Spleen (tissue), 11 donors: ENCODE measurements at regions not wholly inside any gene's neighbourhood (a gene's known extent, or its start where the extent isn't known, plus 50 kb on each side); places are given as distances from the start of the nearest gene placed in this dataset.

Experiments used
- DNase-seq: peaks from one replicate; pipeline ENCODE4 v3.0.0-alpha.2; 2020
- H3K27ac ChIP-seq, 8 donors: fragments of 200-600 bp; sonication (generic) in 7 of 8; 1 replicate in 4 of 8; 2 replicates in 4 of 8; pipeline versions ENCODE4 v1.5.0 to v1.8.0; 2016 to 2021; ENCODE audit warnings: inconsistent platforms in 4 of 8, mild to moderate bottlenecking in 4 of 8, moderate library complexity in 1 of 8
- H3K27me3 ChIP-seq, 7 donors: fragments of 200-600 bp; sonication (generic) in 6 of 7; replicated peaks in 1 of 7; 1 replicate in 4 of 7; 2 replicates in 3 of 7; pipeline versions ENCODE4 v1.5.0 to v1.8.0; 2016 to 2021; ENCODE audit warnings: inconsistent platforms in 3 of 7, mild to moderate bottlenecking in 1 of 7
- H3K36me3 ChIP-seq, 6 donors: fragments of 200-600 bp; sonication (generic) in 5 of 6; 1 replicate in 4 of 6; 2 replicates in 2 of 6; pipeline versions ENCODE4 v1.5.0 to v1.8.0; 2016 to 2021; ENCODE audit warnings: inconsistent platforms in 2 of 6
- H3K4me1 ChIP-seq, 6 donors: fragments of 200-600 bp; sonication (generic) in 5 of 6; 1 replicate in 3 of 6; 2 replicates in 3 of 6; pipeline versions ENCODE4 v1.5.0 to v1.8.0; 2016 to 2021; ENCODE audit warnings: inconsistent platforms in 3 of 6
- H3K4me3 ChIP-seq, 8 donors: fragments of 200-600 bp; sonication (generic) in 7 of 8; 1 replicate in 4 of 8; 2 replicates in 4 of 8; pipeline versions ENCODE4 v1.5.0 to v1.8.0; 2016 to 2021; ENCODE audit warnings: inconsistent platforms in 4 of 8, mild to moderate bottlenecking in 4 of 8, moderate library complexity in 2 of 8
- H3K9me3 ChIP-seq, 8 donors: fragments of 200-600 bp; sonication (generic) in 7 of 8; 1 replicate in 4 of 8; 2 replicates in 4 of 8; pipeline versions ENCODE4 v1.5.0 to v1.8.0; 2016 to 2021; ENCODE audit warnings: inconsistent platforms in 4 of 8
- POLR2A ChIP-seq, 3 donors: fragments of 450-650 bp; IDR thresholded peaks; one replicate each; pipeline ENCODE4 v1.5.1; 2017; ENCODE audit warnings: antibody characterized with exemption in 3 of 3, mild to moderate bottlenecking in 1 of 3
- POLR2AphosphoS5 ChIP-seq, 3 donors: sonication (generic); formaldehyde crosslinking; IDR thresholded peaks; one replicate each; pipeline ENCODE4 v1.5.1; 2017; ENCODE audit warnings: antibody characterized with exemption in 3 of 3
- WGBS, 5 donors: extraction: QIAGEN DNeasy Blood & Tissue Kit in 3 of 5; methylation state at CpG; one replicate each; pipeline versions ENCODE4 v1.1.5 to v1.1.7; 2013 to 2018; 5-methylcytosine and 5-hydroxymethylcytosine counted together
- intact Hi-C: fragments of 100-400 bp; cut with DNase I; formaldehyde crosslinking; loops from one replicate; pipeline ENCODE4 v1.15.0; 2023; ENCODE audit warnings: low total_unique reads
- TF ChIP-seq, protein P1 (sequence below), 11 experiments: fragments of 200-600 bp in 7 of 11; fragments of 450-650 bp in 4 of 11; sonication (generic) in 4 of 11; IDR thresholded peaks in 8 of 11; conservative IDR thresholded peaks in 3 of 11; 1 replicate in 7 of 11; 2 replicates in 4 of 11; pipeline versions ENCODE4 v1.4.0 to v1.8.0; 2016 to 2021; ENCODE audit warnings: antibody characterized with exemption in 11 of 11, inconsistent platforms in 4 of 11, mild to moderate bottlenecking in 1 of 11
- donor health status: healthy with polysubstance abuse.
- donor health status: DM: no; HTN: no; CAD: no; lungs with moderate emphysema.
- donor health status: DM: no; HTN: no; CAD: no.
- donor health status: Bipolar disorder and iron deficiency.
- donor health status: healthy.
- donor health status: DM: no; HTN: no; CAD: no.
- donor health status: DM: yes; HTN: yes; CAD: no.

DNA sequence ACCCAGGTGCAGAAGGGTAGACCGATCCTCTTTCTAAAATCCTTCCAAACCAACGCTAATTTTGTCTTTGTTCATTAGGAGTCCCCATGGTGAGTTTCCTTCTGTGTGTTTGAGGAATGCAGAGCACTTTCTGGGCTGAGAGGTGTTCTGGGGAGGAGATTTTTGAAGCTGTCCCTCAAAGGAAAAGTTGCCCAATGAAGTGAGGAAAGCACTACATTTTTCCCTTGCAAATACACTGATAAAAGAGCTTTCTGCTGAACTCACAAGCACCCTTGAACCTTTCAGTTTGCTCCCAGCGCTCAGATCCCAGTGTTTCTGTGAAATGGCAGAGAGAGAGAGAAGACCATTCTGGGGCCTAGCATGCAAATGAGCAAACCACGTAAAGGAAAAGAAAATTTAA lies 299.6 kb upstream of the FANCL start:
- H3K27me3 ChIP-seq = no peaks in the 10 kb centered on the region
- no peak overlapping the region for H3K4me3 ChIP-seq
- TF ChIP-seq, protein P1, sequence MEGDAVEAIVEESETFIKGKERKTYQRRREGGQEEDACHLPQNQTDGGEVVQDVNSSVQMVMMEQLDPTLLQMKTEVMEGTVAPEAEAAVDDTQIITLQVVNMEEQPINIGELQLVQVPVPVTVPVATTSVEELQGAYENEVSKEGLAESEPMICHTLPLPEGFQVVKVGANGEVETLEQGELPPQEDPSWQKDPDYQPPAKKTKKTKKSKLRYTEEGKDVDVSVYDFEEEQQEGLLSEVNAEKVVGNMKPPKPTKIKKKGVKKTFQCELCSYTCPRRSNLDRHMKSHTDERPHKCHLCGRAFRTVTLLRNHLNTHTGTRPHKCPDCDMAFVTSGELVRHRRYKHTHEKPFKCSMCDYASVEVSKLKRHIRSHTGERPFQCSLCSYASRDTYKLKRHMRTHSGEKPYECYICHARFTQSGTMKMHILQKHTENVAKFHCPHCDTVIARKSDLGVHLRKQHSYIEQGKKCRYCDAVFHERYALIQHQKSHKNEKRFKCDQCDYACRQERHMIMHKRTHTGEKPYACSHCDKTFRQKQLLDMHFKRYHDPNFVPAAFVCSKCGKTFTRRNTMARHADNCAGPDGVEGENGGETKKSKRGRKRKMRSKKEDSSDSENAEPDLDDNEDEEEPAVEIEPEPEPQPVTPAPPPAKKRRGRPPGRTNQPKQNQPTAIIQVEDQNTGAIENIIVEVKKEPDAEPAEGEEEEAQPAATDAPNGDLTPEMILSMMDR (IDR thresholded peaks at IDR 0.05 in 8 of 11, conservative IDR thresholded peaks at IDR 0.05 in 3 of 11) = no peak
- H3K27ac ChIP-seq = no peak overlapping the region
- H3K9me3 ChIP-seq = no peaks in the 10 kb centered on the region
- no peak for DNase-seq
- WGBS, 5 donors = 66 to 82% (median 75%) methylated on average over 4 of the region's 4 CpGs
- intact Hi-C loops = no loop called here
- H3K4me1 ChIP-seq = no peaks in the 10 kb centered on the region
- no peaks in the 10 kb centered on the region for H3K36me3 ChIP-seq

DNA sequence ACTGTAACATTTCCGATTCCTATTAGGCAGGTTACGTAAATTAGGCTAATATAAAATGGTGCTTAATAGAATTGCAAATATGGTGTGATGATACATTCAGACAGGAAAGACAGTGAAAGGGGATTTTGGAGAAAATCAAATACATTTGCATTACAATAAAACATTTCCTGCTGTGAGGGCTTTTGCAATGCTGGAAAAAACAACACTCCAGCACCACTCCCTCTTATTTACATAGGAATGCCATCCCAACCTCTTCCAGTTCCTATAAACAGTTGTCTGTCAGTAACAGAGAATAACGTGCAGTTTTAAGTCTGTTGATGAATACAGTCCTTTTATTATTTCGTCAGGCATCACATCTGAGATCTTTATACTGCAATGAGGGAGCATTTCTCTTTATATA lies 298.8 kb upstream of the FANCL start:
- 62 to 79% (median 73%) methylated on average over 4 of the region's 4 CpGs for WGBS, 5 donors
- H3K27ac ChIP-seq = no peak overlapping the region
- no peaks in the 10 kb centered on the region for H3K36me3 ChIP-seq
- no peaks in the 10 kb centered on the region for H3K27me3 ChIP-seq
- no peak for DNase-seq
- H3K4me1 ChIP-seq = no peaks in the 10 kb centered on the region
- intact Hi-C loops = no loop called here
- TF ChIP-seq, protein P1 (IDR thresholded peaks at IDR 0.05 in 8 of 11, conservative IDR thresholded peaks at IDR 0.05 in 3 of 11) = no peak
- no peak for TF ChIP-seq POLR2A (IDR thresholded peaks at IDR 0.05)
- no peak for TF ChIP-seq POLR2AphosphoS5 (IDR thresholded peaks at IDR 0.05)
- no peaks in the 10 kb centered on the region for H3K9me3 ChIP-seq
- H3K4me3 ChIP-seq = no peak overlapping the region

DNA sequence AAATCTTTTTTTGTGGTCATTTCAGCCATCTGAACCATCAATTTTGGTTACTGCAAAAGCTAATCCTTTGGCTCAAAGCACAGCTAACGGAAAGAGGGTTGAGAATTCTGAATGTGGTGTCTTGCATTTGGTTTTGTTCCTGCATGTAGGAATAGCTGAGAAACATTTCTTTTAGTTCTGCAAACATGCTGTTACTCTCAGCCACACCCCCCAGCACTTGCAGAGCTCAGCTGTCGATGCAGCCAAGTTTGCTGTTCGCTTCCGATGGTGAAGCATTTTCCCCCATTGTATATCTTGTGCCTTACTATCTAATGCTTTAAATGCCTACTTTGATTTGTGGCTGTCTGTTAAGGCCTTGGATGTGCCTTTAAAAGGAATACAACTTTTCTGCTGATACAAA lies 294.9 kb upstream of the FANCL start:
- H3K9me3 ChIP-seq = no peaks in the 10 kb centered on the region
- intact Hi-C loops = no loop called here
- H3K27ac ChIP-seq = no peak overlapping the region
- no peaks in the 10 kb centered on the region for H3K27me3 ChIP-seq
- 66 to 87% (median 79%) methylated on average over 4 of the region's 4 CpGs for WGBS, 5 donors
- H3K36me3 ChIP-seq = no peaks in the 10 kb centered on the region
- H3K4me1 ChIP-seq = no peaks in the 10 kb centered on the region
- H3K4me3 ChIP-seq = no peak overlapping the region
- TF ChIP-seq POLR2AphosphoS5 (IDR thresholded peaks at IDR 0.05) (no peak), POLR2A (IDR thresholded peaks at IDR 0.05) (no peak)
- TF ChIP-seq, protein P1 (IDR thresholded peaks at IDR 0.05 in 8 of 11, conservative IDR thresholded peaks at IDR 0.05 in 3 of 11) = no peak
- no peak for DNase-seq

DNA sequence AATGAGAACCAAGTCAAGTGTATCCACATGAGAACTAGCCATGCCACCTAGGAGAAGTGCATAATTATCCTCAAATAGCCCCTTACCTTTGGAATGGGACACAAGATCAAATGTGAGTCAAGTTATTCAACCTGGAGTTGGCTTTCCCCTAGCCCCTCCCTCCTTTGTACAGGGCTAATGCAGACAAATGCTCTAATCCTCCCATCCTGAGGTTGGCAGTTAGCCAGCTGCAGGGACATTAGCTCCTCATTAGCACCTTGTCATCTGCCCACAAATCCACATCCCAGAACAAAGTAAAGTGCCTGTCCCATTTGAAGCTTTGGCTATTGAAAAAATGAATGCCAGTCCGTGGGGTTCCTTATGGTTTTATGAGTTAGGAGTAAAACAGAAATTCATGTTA lies 294.1 kb upstream of the FANCL start:
- no peaks in the 10 kb centered on the region for H3K9me3 ChIP-seq
- H3K36me3 ChIP-seq = no peaks in the 10 kb centered on the region
- no peak for DNase-seq
- H3K4me3 ChIP-seq = no peak overlapping the region
- no peaks in the 10 kb centered on the region for H3K27me3 ChIP-seq
- no peak overlapping the region for H3K27ac ChIP-seq
- TF ChIP-seq POLR2A (IDR thresholded peaks at IDR 0.05) = no peak
- TF ChIP-seq, protein P1 (IDR thresholded peaks at IDR 0.05 in 8 of 11, conservative IDR thresholded peaks at IDR 0.05 in 3 of 11) = no peak
- TF ChIP-seq POLR2AphosphoS5 (IDR thresholded peaks at IDR 0.05) = no peak
- intact Hi-C loops = no loop called here
- 67 to 76% (median 76%) methylated on average over 1 of the region's 1 CpG for WGBS, 5 donors
- no peaks in the 10 kb centered on the region for H3K4me1 ChIP-seq
